ENCODE measurements at regions not wholly inside any gene's neighbourhood (a gene's known extent, or its start where the extent isn't known, plus 50 kb on each side); places are given as distances from the start of the nearest gene placed in this dataset.
"Not testable (repeated sequence)": the region's sequence is repeated elsewhere in the genome, so short reads cannot be mapped to it uniquely, and the experiment has no call there.

DNA sequence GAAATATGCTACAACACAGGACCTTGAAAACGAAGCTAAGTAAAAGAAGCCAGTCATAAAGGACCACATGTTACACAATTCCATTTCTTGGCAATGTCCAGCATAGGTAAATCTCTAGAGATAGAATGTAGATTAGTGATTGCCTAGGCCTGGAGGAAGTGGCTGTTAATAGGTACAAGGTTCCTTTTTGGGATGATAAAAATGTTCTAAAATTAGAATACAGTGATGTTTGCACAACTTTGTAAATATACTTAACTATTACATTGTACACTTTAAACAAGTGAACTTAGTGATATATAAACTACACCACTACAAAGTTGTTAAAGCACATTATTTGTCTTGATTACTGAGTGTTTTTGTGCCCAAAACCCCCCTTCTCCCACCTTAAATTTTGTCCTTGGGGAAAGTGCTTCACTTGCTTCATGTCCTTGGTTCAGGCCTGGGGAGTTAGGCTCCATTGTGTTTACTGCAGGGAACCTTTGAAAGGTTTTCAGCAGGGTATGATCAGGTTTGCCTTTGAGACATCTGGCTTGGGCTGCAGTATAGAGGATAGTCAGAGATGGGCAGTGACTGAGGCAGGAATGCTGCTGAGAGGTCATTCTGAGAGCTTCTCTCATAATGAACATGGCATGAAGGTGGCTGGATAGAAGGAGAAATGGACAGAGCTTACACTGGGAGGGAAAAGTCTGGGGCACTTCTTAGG lies 1052.6 kb downstream of the REEP3 start:
- DNase-seq (ENCODE audit: low read depth in 2 of 2) = no peak

DNA sequence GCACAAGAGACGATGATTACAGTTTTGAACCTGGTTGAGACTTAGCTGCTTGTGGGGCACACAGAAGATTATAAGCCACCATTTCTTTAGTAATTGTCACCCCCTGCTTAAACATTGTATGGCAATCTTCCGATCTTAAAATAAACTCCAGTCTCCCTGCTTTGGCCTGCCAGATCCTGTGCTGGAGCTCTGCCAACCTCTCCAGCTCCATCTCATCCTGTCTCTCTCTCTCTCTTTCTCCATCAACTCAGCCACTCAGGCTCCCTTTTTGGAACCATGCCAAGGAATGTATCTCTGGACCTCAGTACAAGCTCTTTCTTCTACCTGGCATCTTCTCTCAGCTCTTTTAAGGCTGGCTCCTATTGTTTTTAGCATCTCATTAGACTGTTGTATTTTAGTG lies 1053.2 kb downstream of the REEP3 start:
- DNase-seq (ENCODE audit: low read depth in 2 of 2) = no peak

DNA sequence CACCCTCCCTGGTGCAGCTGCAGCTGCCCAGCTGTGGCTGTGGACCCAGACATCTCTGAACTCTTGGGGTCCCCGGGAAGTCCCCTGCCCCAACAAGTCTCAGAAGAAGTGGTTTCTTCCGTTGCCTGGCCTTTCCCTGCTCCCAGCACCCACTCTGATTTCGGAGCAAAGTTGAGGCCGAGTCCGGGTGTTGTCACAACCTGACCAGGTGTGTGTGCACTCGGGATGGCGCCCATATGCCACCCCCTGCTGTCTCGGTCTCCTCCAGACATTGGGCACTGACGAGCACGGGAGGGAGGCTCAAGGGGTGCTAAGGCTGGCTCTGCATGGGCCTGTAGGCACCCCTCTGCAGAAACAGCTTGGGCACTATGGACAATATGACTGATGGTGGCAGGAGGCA lies 1055.3 kb downstream of the REEP3 start:
- DNase-seq (ENCODE audit: low read depth in 2 of 2) = no peak

DNA sequence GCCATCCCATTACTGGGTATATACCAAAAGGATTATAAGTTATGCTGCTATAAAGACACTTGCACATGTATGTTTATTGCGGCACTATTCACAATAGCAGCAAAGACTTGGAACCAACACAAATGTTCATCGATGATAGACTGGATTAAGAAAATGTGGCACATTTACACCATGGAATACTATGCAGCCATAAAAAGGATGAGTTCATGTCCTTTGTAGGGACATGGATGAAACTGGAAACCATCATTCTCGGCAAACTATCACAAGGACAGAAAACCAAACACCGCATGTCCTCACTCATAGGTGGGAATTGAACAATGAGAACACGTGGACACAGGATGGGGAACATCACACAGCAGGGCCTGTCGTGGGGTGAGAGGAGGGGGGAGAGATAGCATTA lies 1057.6 kb downstream of the REEP3 start:
- not testable (repeated sequence) for DNase-seq (ENCODE audit: low read depth in 2 of 2)

GRCh38 chr10:64586934-64587503 lies 1065.8 kb downstream of the REEP3 start:
- no peak for DNase-seq (ENCODE audit: low read depth in 2 of 2)

DNA sequence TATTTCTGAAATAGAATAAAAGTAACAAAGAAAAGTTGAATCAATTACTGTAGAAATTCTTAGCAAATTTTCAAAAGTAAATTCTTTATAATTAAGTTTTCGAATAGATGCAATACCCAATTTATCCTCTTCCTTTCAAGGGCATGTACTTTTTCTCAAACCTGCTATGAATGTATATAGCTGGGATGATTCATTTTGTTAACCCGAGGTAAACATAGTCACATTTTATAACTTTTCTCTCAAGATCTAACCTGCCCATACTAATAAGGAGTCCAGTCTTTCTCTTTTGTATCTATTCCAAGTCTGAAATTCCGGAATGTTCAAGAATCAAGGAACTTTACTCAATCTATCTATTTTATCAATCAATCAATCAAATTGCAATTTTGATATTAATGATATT lies 1072.9 kb downstream of the REEP3 start:
- no peak for DNase-seq (ENCODE audit: low read depth in 2 of 2)

DNA sequence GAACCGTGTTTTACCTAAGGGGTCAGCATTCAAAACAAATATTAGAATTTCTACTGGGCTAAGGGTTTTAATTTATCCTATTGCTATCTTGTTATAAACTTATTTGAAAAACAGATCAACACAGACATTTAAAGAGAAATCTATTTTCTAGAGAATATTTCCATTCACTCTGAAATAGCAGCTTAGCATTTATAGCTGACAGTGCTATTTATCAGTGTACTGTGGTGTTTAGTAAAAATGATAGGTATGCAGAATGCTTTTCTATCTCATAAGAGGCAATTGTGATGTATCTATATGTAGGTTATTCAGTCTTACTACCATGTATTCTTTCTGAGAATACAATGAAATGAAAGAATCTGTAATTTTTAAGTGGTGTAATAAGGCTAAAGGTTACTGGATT lies 1077.4 kb downstream of the REEP3 start:
- no peak for DNase-seq (ENCODE audit: low read depth in 2 of 2)

- DNase-seq (ENCODE audit: low read depth in 2 of 2) = no peak
Observed at GRCh38 chr10:64601298-64601697, 1080.1 kb downstream of the REEP3 start.

DNA sequence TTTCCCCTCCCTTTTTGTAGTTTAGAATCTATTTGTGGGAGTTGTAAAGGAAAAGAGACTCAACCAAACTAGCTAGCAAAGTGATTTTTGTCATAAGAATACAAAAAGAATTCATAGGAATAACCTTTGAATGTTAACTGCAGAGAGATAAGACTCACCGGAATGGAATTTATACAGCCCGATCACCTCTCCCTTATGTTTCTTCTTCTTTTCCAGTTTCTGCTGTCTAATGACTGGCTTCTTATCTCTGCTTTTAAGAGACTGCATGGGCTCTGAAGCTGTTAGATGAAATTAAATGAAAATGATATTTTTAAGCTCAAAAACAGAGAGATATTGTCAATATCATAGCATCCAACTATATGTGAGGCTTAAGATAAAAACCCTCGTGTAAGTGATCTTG lies 1095.9 kb downstream of the REEP3 start:
- DNase-seq (ENCODE audit: low read depth in 2 of 2) = no peak

GRCh38 chr10:64619102-64619501 lies 1097.9 kb downstream of the REEP3 start:
- DNase-seq (ENCODE audit: low read depth in 2 of 2) = no peak

- DNase-seq (ENCODE audit: low read depth in 2 of 2) = no peak
Observed at GRCh38 chr10:64626924-64627323, 1105.7 kb downstream of the REEP3 start.

DNA sequence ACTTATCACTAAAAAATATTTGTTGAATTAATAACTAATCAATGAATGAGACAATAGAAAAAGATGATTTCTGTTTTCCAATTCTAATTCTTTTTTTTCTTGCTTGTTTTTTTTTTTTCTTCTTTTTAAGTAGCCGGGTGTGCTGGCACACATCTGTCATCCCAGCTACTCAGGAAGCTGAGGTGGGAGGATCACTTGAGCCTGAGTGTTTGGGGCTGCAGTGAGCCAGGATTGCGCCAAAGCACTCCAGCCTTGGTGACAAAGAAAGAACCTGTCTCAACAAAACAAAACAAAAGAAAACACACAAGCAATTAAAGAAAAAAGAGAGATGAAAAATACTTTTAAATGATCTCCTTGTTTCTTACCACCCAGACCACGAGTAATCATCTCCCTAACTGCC lies 1109.3 kb downstream of the REEP3 start:
- DNase-seq (ENCODE audit: low read depth in 2 of 2) = no peak

DNA sequence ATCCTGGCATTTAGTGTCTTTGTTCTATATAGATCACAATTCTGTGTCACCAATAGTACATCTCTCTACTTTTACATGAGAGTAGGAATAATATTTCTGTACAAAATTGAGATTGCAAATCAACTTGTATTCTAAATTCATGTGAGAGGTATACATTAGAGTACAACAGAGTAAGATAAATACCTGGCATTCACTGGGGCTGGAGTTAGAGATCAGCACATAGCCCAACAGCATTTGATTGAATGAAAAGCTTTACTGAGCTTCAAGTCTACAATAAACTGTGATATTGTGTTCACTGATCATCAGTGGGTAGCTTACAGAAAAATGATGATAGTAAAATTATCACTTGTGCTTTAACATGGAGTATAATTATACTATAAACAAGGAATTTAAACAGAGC lies 1114.7 kb downstream of the REEP3 start:
- DNase-seq (ENCODE audit: low read depth in 2 of 2) = no peak

DNA sequence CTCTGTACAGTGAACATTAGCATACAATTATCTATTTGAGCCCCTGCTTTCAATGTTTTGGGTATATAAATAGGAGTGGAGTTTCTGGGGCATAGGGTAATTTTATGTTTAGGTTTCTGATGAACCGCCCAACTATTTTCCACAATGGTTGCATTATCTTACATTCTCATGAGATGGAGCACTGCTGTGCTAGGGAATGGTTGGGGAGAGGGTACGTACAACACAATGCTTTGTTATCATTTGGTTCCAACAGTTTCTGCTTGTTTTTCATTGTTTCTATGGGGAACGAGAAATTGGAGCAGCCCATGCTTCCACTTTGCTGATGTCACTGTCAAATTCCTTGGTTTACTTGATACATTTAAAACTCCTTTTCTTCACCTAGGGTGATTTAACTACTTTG lies 1115.3 kb downstream of the REEP3 start:
- no peak for DNase-seq (ENCODE audit: low read depth in 2 of 2)

GRCh38 chr10:64637939-64638338 lies 1116.7 kb downstream of the REEP3 start:
- DNase-seq (ENCODE audit: low read depth in 2 of 2) = no peak

DNA sequence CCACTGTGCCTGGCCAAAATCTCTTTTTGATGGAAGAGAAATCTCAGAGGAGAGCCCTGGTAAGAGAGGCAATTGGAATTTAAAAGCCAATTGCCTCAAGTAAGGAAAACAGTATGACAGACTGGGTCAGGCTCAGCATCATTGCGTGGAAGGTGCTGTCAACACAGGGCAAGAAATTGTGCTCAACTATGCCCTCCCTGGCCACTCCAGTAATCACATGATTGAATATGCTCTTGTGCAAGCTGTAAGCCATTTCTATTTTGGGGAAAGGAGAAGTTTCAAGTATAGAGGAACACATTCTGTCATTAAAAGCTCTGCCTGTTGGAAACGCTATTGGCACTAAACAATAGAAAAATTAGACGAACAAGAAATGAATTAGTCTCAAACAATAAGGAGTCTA lies 1127.7 kb downstream of the REEP3 start:
- no peak for DNase-seq (ENCODE audit: low read depth in 2 of 2)

GRCh38 chr10:64658528-64658927 lies 1137.3 kb downstream of the REEP3 start:
- no peak for DNase-seq (ENCODE audit: low read depth in 2 of 2)

- no peak for DNase-seq (ENCODE audit: low read depth in 2 of 2)
Observed at GRCh38 chr10:64659311-64659710, 1138.1 kb downstream of the REEP3 start.

GRCh38 chr10:64682043-64682442 lies 1160.8 kb downstream of the REEP3 start:
- DNase-seq (ENCODE audit: low read depth in 2 of 2) = no peak

DNA sequence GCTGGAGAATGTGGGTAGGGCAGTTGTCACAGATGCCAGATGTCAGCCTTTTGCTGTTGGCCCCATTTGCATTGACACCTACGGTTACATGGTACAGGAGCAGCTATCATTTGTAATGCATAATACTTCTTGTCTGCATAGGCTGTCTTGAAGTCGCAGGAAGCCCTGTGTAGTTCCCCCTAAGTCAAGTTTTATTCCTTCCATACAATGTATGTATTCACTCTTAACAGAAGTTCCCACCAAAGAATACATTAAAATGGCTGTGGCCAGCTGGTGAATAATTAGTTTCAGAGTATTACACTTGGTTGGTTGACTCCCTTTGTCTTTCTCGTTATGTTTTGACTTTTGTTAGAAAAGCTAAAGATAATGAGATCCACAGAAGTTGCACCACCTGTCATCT lies 1169.0 kb downstream of the REEP3 start:
- no peak for DNase-seq (ENCODE audit: low read depth in 2 of 2)

DNA sequence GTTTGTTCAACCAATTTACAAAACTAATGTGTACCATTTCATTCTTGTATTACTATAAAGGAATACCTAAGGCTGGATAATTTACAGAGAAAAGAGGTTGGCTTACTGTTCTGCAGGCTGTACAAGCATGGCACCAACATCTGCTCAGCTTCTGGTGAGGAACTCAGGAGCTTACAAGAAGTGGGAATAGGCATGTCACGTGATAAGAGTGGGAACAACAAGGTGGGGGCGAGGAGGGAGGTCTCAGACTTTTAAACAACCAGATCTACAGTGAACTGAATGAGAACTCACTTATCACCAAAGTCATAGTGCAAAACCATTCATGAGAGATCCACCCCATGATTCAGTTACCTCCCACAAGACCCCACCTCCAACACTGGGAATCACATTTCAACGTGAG lies 1178.0 kb downstream of the REEP3 start:
- no peak for DNase-seq (ENCODE audit: low read depth in 2 of 2)

GRCh38 chr10:64702086-64702485 lies 1180.9 kb downstream of the REEP3 start:
- DNase-seq (ENCODE audit: low read depth in 2 of 2) = not testable (repeated sequence)

DNA sequence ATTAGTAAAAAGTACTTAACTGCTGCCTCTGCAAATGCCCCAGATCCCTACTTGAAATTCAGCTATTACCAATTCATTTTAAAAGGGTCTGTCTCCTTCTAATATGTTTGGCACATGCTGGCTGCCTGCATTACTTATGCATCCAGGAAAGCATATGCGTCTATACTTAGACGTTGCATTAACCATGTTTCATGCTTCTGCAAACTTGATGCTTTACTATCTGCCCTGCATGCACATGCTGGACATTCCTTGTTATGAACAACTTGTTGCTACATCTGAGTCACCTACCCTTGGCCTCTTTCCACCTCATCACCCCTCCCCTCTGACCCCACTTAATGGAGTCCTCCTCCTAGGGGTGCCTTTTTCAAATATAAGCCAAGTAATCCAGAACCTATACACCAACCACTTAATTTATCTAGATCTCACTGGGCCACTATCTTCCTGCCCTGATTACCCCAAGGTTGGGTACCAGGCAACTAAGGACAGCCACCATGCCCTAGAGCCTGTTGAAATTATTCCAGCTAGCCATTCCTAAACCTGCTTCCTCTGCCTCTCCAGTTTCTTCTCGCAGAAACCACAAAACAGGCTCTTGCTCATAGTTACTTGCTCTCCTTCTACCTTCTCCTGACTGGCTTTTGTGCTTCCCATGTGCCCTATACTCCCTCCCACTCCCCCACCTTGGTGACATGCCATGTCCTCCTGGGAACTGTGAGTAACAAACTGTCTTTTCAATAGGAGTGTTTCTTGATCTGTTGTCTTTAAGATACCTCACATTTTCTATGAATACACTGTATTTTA lies 1187.9 kb downstream of the REEP3 start:
- DNase-seq (ENCODE audit: low read depth in 2 of 2) = no peak

Data from stimulated activated CD4-positive, alpha-beta T cell treated with anti-CD3 and anti-CD28 coated beads, Interleukin-1b, Interleukin-23, amount 100 ng/mL, for 1 hour (primary cell).